PFSK-1 (cell line): ENCODE measurements at regions not wholly inside any gene's neighbourhood (a gene's known extent, or its start where the extent isn't known, plus 50 kb on each side); places are given as distances from the start of the nearest gene placed in this dataset.

ENCODE experiments used
- FOXP2 ChIP-seq: optimal IDR thresholded peaks from 2 replicates; pipeline ENCODE3; 2011; ENCODE audit warnings: borderline replicate concordance, control low read depth, inconsistent platforms; ENCODE audit not compliant: insufficient read depth; ENCODE audit errors: extremely low read length, extremely low read depth
- SIN3A ChIP-seq: IDR thresholded peaks from 2 replicates; pipeline ENCODE4 v1.6.1; 2012; ENCODE audit warnings: mild to moderate bottlenecking, low read length, moderate library complexity, borderline replicate concordance; ENCODE audit not compliant: insufficient read depth

DNA sequence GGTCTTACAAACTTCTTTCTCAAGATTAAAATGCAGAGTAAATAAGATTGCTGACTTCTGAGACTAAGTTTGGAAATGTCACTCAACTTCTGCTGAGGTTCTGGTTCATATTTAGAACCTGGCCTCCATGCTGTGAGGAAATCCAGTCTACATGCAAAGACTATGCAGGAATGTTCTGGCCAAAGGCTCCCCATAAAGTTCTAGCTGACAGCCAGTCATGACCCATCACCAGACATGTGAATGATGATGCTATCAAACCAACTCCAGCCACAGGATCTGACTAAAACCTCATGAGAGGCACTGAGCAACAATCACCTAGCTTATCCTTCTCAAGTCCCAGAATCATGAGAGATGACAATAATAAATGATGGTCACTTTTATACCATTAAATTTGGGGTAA, 935.1 kb upstream of the MAP3K7 start:
- TF ChIP-seq FOXP2: no peak
- no peak for TF ChIP-seq SIN3A
